ENCODE measurements at regions not wholly inside any gene's neighbourhood (a gene's known extent, or its start where the extent isn't known, plus 50 kb on each side); places are given as distances from the start of the nearest gene placed in this dataset.

DNA sequence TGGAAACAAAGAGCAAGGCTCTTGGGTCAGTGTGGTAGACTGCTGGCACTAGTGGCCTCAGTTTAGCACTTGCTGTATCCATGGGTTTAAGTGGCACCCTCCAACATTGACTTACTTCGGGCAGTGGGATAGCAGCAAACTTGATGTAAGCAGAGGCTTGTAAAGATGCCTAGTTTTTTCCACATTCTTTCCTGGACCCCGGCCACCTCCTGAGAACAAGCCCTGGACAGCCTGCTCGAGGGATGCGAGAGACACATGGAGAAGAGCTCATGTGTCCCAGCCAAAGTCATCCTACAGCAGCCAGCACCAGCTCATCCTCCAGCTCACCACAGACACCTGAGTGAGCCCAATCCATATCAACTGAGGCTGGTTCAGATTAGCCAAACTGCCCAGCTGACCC lies 142.7 kb upstream of the PCBD1 start:
- TF ChIP-seq VEZF1 (CRISPR knock-in tag; IDR thresholded peaks at IDR 0.05): no peak
- TF ChIP-seq LARP7 (IDR thresholded peaks at IDR 0.05): no peak
- TF ChIP-seq TBP (optimal IDR thresholded peaks at IDR 0.05; ENCODE audit: low read depth, low read length): no peak
- no peak for TF ChIP-seq ASH1L (IDR thresholded peaks at IDR 0.05; ENCODE audit: borderline replicate concordance, low read depth, partially characterized antibody)
- TF ChIP-seq GTF3C2 (IDR thresholded peaks at IDR 0.05; ENCODE audit: borderline replicate concordance, extremely low read depth, insufficient read length): no peak
- TF ChIP-seq, protein P1, sequence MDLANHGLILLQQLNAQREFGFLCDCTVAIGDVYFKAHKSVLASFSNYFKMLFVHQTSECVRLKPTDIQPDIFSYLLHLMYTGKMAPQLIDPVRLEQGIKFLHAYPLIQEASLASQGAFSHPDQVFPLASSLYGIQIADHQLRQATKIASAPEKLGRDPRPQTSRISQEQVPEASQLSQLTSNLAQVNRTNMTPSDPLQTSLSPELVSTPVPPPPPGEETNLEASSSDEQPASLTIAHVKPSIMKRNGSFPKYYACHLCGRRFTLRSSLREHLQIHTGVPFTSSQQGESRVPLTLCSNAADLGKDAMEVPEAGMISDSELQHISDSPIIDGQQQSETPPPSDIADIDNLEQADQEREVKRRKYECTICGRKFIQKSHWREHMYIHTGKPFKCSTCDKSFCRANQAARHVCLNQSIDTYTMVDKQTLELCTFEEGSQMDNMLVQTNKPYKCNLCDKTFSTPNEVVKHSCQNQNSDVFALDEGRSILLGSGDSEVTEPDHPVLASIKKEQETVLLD (IDR thresholded peaks at IDR 0.05): no peak

Measured in K562 (cell line).